Cardiac muscle cell (in vitro differentiated cells and primary cell): ENCODE measurements at regions not wholly inside any gene's neighbourhood (a gene's known extent, or its start where the extent isn't known, plus 50 kb on each side); places are given as distances from the start of the nearest gene placed in this dataset.
"Not testable (repeated sequence)": the region's sequence is repeated elsewhere in the genome, so short reads cannot be mapped to it uniquely, and the experiment has no call there.

Source experiments
- DNase-seq, 2 donors: peaks; one replicate each; pipeline versions ENCODE4 v3.0.0 to v3.0.0-alpha.2; 2010 to 2017; ENCODE audit warnings: low read depth in 1 of 2, low spot score in 1 of 2
- H3K27ac ChIP-seq: fragments of 200-600 bp; sonication (generic); 2 replicates; pipeline ENCODE4 v1.5.1; 2016
- H3K27me3 ChIP-seq: fragments of 200-600 bp; sonication (generic); 2 replicates; pipeline ENCODE4 v1.6.0; 2016; ENCODE audit warnings: control low read depth
- H3K36me3 ChIP-seq: fragments of 200-600 bp; sonication (generic); 2 replicates; pipeline ENCODE4 v1.5.1; 2016; ENCODE audit warnings: control low read depth
- H3K4me1 ChIP-seq: fragments of 200-600 bp; sonication (generic); 2 replicates; pipeline ENCODE4 v1.8.1; 2017; ENCODE audit warnings: low read depth, mild to moderate bottlenecking, mixed run types
- H3K4me3 ChIP-seq: fragments of 200-600 bp; sonication (generic); 2 replicates; pipeline ENCODE4 v1.5.1; 2016; ENCODE audit warnings: mild to moderate bottlenecking
- H3K9me3 ChIP-seq: fragments of 200-600 bp; sonication (generic); 2 replicates; pipeline ENCODE4 v1.5.1; 2017; ENCODE audit warnings: low read depth, mild to moderate bottlenecking, control low read depth
- TF ChIP-seq, protein P1 (sequence below): IDR thresholded peaks from 2 replicates; pipeline ENCODE4 v1.5.1; 2012; ENCODE audit warnings: low read depth, mild to moderate bottlenecking, low read length

DNA sequence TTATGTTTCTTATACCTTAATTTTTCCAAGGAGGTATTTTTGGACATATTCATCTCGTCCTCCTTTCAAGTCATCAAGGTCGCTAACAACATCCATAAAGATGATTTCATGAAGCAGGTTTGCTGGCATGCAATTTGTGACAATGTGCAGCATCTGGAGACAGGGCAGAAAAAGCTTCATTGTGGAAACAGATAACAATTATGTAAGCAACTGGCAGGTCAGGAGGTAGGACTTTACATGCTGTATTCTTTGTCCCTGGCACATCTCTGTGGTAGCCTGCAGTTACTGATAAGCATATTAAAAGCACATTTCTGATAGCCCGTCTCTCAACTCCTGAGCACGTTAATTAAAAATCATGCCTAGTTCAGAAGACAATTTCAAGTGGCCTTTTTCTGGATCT is 156.8 kb downstream of the LEPR start:
- no peaks in the 10 kb centered on the region for H3K36me3 ChIP-seq
- no peaks in the 10 kb centered on the region for H3K9me3 ChIP-seq
- no peaks in the 10 kb centered on the region for H3K27me3 ChIP-seq
- H3K4me1 ChIP-seq = no peaks in the 10 kb centered on the region
- TF ChIP-seq, protein P1, sequence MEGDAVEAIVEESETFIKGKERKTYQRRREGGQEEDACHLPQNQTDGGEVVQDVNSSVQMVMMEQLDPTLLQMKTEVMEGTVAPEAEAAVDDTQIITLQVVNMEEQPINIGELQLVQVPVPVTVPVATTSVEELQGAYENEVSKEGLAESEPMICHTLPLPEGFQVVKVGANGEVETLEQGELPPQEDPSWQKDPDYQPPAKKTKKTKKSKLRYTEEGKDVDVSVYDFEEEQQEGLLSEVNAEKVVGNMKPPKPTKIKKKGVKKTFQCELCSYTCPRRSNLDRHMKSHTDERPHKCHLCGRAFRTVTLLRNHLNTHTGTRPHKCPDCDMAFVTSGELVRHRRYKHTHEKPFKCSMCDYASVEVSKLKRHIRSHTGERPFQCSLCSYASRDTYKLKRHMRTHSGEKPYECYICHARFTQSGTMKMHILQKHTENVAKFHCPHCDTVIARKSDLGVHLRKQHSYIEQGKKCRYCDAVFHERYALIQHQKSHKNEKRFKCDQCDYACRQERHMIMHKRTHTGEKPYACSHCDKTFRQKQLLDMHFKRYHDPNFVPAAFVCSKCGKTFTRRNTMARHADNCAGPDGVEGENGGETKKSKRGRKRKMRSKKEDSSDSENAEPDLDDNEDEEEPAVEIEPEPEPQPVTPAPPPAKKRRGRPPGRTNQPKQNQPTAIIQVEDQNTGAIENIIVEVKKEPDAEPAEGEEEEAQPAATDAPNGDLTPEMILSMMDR = no peak
- no peak overlapping the region for H3K27ac ChIP-seq
- no peak for DNase-seq
- no peak overlapping the region for H3K4me3 ChIP-seq

DNA sequence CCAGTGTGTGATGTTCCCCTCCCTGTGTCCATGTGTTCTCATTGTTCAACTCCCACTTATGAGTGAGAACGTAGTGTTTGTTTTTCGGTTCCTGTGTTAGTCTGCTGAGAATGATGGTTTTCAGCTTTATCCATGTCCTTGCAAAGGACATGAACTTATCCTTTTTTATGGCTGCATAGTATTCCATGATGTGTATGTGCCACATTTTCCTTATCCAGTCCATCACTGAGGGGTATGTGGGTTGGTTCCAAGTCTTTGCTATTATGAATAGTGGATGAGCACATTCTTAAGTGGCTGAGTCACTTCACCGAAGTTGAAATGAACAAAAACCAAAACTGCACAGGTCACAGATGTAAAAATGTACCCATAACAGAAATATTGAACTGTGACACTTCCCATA is 157.5 kb downstream of the LEPR start:
- not testable (repeated sequence) for H3K4me3 ChIP-seq, H3K4me1 ChIP-seq, H3K27me3 ChIP-seq, H3K9me3 ChIP-seq, H3K36me3 ChIP-seq, H3K27ac ChIP-seq
- peak in 1 of 2 donors; percentile 6 for DNase-seq

DNA sequence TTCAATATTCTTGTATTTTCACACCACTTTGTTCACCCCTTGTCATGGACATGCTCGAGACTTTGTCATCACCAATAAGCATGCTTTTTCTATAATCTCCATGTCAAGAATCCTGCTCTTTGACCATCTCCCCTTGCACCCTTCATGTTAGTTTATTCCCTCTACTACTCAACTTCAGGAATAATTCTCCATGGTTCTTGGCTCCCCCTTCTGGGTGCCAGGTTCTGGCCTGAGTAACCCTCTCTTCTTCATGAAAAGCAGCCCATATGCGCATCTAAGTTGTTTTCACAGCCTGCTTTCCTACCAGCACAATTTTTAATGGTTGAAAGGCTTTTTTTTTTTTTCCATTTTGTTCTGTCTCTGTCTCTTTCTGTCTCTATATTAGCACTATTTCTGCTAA is 160.7 kb downstream of the LEPR start:
- H3K27ac ChIP-seq = no peak overlapping the region
- TF ChIP-seq, protein P1 = peak; percentile 26
- no peak overlapping the region for H3K4me3 ChIP-seq
- peak in 1 of 2 donors; percentile 19 for DNase-seq
- H3K36me3 ChIP-seq = no peaks in the 10 kb centered on the region
- H3K27me3 ChIP-seq = no peaks in the 10 kb centered on the region
- H3K9me3 ChIP-seq = no peaks in the 10 kb centered on the region
- H3K4me1 ChIP-seq = no peaks in the 10 kb centered on the region

GRCh38 chr1:65584399-65584798 is 163.9 kb downstream of the LEPR start:
- Histone ChIP-seq H3K9me3 (no peaks in the 10 kb centered on the region), H3K4me1 (no peaks in the 10 kb centered on the region), H3K27ac (no peak overlapping the region), H3K27me3 (no peaks in the 10 kb centered on the region), H3K36me3 (no peaks in the 10 kb centered on the region), H3K4me3 (no peak overlapping the region)
- no peak for DNase-seq
- TF ChIP-seq, protein P1 = no peak

DNA sequence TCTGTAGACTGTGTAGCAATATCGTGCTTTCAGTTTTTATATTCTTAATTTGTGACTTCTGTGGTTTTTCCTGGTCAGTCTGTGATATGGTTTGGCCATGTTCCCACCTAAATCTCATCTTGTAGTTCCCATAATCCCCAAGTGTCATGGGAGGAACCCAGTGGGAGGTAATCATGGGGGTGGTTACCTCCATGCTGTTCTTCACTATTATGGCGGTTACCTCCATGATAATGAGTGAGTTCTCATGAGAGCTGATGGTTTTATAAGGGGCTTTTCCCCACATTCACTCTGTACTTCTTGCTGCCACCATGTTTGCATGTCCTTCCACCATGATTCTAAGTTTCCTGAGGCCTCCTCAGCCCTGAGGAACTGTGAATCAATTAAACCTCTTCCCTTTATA is 169.8 kb downstream of the LEPR start:
- no peaks in the 10 kb centered on the region for H3K9me3 ChIP-seq
- H3K4me1 ChIP-seq = no peaks in the 10 kb centered on the region
- no peak overlapping the region for H3K27ac ChIP-seq
- no peak for DNase-seq
- H3K4me3 ChIP-seq = no peak overlapping the region
- TF ChIP-seq, protein P1 = no peak
- H3K36me3 ChIP-seq = no peaks in the 10 kb centered on the region
- no peaks in the 10 kb centered on the region for H3K27me3 ChIP-seq

DNA sequence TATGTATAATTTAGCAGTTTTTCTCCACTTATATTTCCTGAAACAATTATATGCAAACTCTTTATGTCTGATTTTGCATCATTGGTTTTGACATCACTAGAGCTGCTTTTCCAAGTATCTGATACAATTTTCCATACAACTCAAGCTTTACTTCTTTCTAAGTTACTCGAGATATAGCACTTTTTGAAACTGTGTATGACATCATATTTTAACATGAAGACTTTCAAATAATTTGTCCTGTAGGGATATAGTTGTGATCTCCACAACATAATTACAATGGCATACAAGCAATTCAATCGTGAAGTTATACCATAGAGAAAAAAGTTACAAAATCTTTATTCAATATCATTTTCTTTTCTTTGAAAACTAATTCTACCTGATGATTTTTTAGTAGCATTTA is 173.0 kb downstream of the LEPR start:
- Histone ChIP-seq H3K4me3 (no peak overlapping the region), H3K27ac (no peak overlapping the region), H3K36me3 (no peaks in the 10 kb centered on the region), H3K9me3 (no peaks in the 10 kb centered on the region), H3K4me1 (no peaks in the 10 kb centered on the region), H3K27me3 (no peaks in the 10 kb centered on the region)
- no peak for DNase-seq
- TF ChIP-seq, protein P1 = no peak
